Prostate gland (tissue), 2 donors: ENCODE measurements at regions not wholly inside any gene's neighbourhood (a gene's known extent, or its start where the extent isn't known, plus 50 kb on each side); places are given as distances from the start of the nearest gene placed in this dataset.
"Not testable (repeated sequence)": the region's sequence is repeated elsewhere in the genome, so short reads cannot be mapped to it uniquely, and the experiment has no call there.

Experiments used
- POLR2A ChIP-seq: fragments of 450-650 bp; IDR thresholded peaks from one replicate; pipeline ENCODE4 v1.6.1; 2016; ENCODE audit warnings: antibody characterized with exemption, mild to moderate bottlenecking
- POLR2AphosphoS5 ChIP-seq: sonication (generic); formaldehyde crosslinking; IDR thresholded peaks from one replicate; pipeline ENCODE4 v1.6.1; 2017; ENCODE audit warnings: antibody characterized with exemption
- TF ChIP-seq, protein P1 (sequence below), 4 experiments: fragments of 200-600 bp in 2 of 4; fragments of 450-650 bp in 2 of 4; sonication (generic) in 2 of 4; IDR thresholded peaks; 1 replicate in 3 of 4; 2 replicates in 1 of 4; pipeline ENCODE4 v1.5.1; 2016 to 2019; ENCODE audit warnings: antibody characterized with exemption in 4 of 4, mild to moderate bottlenecking in 2 of 4, moderate library complexity in 2 of 4

- TF ChIP-seq, protein P1, sequence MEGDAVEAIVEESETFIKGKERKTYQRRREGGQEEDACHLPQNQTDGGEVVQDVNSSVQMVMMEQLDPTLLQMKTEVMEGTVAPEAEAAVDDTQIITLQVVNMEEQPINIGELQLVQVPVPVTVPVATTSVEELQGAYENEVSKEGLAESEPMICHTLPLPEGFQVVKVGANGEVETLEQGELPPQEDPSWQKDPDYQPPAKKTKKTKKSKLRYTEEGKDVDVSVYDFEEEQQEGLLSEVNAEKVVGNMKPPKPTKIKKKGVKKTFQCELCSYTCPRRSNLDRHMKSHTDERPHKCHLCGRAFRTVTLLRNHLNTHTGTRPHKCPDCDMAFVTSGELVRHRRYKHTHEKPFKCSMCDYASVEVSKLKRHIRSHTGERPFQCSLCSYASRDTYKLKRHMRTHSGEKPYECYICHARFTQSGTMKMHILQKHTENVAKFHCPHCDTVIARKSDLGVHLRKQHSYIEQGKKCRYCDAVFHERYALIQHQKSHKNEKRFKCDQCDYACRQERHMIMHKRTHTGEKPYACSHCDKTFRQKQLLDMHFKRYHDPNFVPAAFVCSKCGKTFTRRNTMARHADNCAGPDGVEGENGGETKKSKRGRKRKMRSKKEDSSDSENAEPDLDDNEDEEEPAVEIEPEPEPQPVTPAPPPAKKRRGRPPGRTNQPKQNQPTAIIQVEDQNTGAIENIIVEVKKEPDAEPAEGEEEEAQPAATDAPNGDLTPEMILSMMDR (IDR thresholded peaks at IDR 0.05): not testable (repeated sequence)
- not testable (repeated sequence) for TF ChIP-seq POLR2A, POLR2AphosphoS5
Observed at GRCh38 chr22:16899358-16899757, 74.1 kb upstream of the XKR3 start.
